Amniotic stem cell (primary cell): ENCODE measurements at regions not wholly inside any gene's neighbourhood (a gene's known extent, or its start where the extent isn't known, plus 50 kb on each side); places are given as distances from the start of the nearest gene placed in this dataset.
"Not testable (repeated sequence)": the region's sequence is repeated elsewhere in the genome, so short reads cannot be mapped to it uniquely, and the experiment has no call there.

Experiments used
- DNase-seq: peaks from one replicate; lab custom pipeline; 2025; lab: John Stamatoyannopoulos, UW

DNA sequence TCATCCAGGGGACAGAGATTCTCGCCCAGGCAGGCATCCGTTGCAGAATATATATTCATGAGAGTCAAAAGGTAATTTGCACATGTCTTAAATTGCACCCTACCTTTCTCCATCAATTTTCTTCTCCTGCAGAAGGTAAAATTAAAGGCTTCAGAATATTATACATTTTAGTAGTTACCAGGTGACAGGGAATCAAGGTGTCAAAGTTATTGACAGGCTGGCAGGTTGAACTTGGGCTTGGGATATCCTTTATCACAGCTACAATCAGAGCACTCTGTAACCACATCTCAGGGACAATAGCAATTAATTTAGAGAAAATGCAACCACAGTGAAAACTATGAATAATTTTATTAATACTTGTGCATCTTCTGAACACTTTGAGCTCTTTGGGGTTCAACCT is 66.9 kb upstream of the GSC start:
- DNase-seq, result no peak

GRCh38 chr14:94833633-94834032 is 63.7 kb upstream of the GSC start:
- DNase-seq, result no peak

- no peak for DNase-seq
Measured at GRCh38 chr14:94831085-94831484, 61.2 kb upstream of the GSC start.

DNA sequence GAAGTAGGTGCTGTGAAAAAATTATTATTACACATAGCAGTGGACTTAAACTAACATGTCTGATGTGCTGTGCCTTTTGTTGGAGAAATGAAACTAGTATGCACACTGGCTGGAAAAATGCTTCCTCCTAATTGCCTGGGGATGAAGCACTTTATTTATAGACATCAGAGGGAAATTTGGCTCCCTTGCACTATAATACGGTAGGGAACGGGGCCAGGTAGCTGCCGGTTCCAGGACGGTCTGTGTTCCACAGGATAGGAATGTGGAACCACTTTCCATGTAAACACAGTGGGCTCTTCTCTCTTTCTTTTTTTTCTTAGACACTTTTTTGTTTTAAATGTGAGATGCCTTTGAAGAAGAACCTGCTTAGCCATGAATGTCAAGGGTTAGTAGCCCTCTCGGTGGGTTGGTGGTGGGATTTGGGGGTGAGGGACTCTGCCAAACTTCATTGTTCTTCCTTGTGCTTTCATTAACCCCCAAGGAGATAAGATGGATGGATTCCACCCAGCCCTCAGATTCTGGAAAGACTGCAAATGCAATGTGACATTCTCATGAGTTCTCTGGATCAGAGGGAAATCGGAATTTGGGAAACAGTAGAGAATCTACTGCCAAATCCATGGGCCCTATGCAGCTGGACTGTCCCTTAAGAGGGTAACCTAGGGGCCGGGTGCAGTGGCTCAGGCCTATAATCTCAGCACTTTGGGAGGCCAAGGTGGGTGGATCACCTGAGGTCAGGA is 58.0 kb upstream of the GSC start:
- DNase-seq, result no peak

- DNase-seq, result no peak
Measured at GRCh38 chr14:94826774-94827173, 56.9 kb upstream of the GSC start.

DNA sequence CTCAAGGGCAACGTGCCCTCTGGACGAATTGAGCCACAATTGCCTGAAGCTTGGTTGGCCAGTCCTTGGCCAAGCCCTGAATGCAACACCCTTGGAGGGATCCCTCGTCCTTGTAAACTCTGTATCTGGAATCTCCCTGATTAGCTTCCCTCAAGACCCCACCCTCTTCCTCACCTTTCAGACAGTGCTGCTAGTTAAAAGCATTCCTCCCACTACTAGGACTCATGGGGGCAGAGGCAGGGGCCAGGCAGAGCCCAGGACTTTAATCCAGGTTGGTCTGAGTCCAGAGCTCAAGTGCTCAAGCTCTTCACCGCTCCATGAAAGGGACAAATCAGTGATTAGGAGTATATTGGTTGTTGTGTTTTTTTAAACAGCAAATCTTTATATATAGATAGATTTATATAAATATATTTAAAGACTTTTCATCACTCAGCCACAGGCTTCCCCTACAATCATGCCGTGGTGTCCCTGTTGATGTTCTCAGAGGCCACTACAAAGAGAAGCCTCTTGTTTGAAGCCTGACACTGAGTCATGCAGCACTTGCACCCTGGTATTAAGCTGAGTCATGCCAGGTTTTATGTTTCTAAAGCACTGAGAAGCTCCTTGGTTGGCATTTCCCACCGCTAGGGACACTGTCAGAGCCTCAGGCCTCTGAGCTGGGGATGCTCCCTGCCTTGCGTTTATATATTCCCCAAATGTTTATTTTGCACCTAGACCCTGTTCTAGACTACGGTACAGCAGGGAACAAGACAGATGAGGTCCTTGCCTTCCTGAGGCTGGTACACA is 53.8 kb upstream of the GSC start:
- DNase-seq, result peak; percentile 4

GRCh38 chr14:94821705-94822104 is 51.8 kb upstream of the GSC start:
- DNase-seq, result no peak

- DNase-seq, result not testable (repeated sequence)
Measured at GRCh38 chr14:94820932-94821331, 51.0 kb upstream of the GSC start.
